BLaER1 treated with 17β-estradiol and CSF1 and Interleukin-3, amounts not matched to agents 10 nM and 100 nM (cell line): ENCODE measurements at regions not wholly inside any gene's neighbourhood (a gene's known extent, or its start where the extent isn't known, plus 50 kb on each side); places are given as distances from the start of the nearest gene placed in this dataset.
A peak's percentile ranks its signal among the peaks of the same experiment; 100 is the strongest.

Experiments
- H3K27ac ChIP-seq, 11 experiments: shearing (Covaris generic); formaldehyde crosslinking; 2 replicates each; pipeline ENCODE4 v1.8.1; 2022
- H3K27me3 ChIP-seq, 11 experiments: shearing (Covaris generic); formaldehyde crosslinking; 2 replicates each; pipeline ENCODE4 v1.8.1; 2022
- H3K36me3 ChIP-seq, 11 experiments: shearing (Covaris generic); formaldehyde crosslinking; 2 replicates each; pipeline ENCODE4 v1.8.1; 2022
- H3K4me1 ChIP-seq, 10 experiments: shearing (Covaris generic); formaldehyde crosslinking; 2 replicates each; pipeline ENCODE4 v1.8.1; 2022
- H3K4me2 ChIP-seq, 11 experiments: shearing (Covaris generic); formaldehyde crosslinking; 2 replicates each; pipeline ENCODE4 v1.8.1; 2022
- H3K4me3 ChIP-seq, 10 experiments: shearing (Covaris generic); formaldehyde crosslinking; 2 replicates each; pipeline ENCODE4 v1.8.1; 2022
- H3K9ac ChIP-seq, 11 experiments: shearing (Covaris generic); formaldehyde crosslinking; 2 replicates each; pipeline ENCODE4 v1.8.1; 2022
- H3K9me3 ChIP-seq, 11 experiments: shearing (Covaris generic); formaldehyde crosslinking; replicated peaks in 1 of 11; 2 replicates each; pipeline ENCODE4 v1.8.1; 2022
- H4K20me1 ChIP-seq, 11 experiments: shearing (Covaris generic); formaldehyde crosslinking; 2 replicates each; pipeline ENCODE4 v1.8.1; 2022
- Cebpa-rat ChIP-seq, 11 experiments: shearing (Covaris generic); IDR thresholded peaks; 2 replicates each; pipeline ENCODE4 v1.8.1; 2022

DNA sequence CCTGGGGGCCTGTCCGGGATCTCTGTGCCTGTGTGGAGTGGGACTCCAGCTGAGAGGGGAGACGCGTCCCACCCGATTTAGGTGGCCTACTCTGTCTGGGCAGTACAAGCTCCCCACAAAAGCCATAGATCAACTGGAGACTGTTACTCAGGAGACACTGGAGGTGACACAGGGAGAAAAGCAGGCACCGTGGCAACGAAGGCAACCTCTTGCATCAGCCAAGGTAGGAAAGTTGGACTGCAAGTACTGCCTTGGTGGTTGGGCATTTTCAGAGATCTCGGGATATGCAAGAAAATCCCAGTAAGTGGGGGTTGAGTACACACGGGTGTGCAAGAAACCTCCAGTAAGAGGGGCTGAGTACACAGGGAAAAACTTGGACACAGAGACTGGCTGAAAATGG is 1060.0 kb upstream of the MIR17HG start:
- no peak overlapping the region for H3K9ac ChIP-seq
- no peaks in the 10 kb centered on the region for H4K20me1 ChIP-seq
- no peaks in the 10 kb centered on the region for H3K36me3 ChIP-seq
- H3K27ac ChIP-seq = no peak overlapping the region
- no peak overlapping the region for H3K4me2 ChIP-seq
- no peaks in the 10 kb centered on the region for H3K27me3 ChIP-seq
- TF ChIP-seq Cebpa-rat (IDR thresholded peaks at IDR 0.05) = no peak
- no peaks in the 10 kb centered on the region for H3K4me1 ChIP-seq
- H3K4me3 ChIP-seq = no peak overlapping the region
- no peaks in the 10 kb centered on the region; a peak in 1 of 22 replicates for H3K9me3 ChIP-seq

DNA sequence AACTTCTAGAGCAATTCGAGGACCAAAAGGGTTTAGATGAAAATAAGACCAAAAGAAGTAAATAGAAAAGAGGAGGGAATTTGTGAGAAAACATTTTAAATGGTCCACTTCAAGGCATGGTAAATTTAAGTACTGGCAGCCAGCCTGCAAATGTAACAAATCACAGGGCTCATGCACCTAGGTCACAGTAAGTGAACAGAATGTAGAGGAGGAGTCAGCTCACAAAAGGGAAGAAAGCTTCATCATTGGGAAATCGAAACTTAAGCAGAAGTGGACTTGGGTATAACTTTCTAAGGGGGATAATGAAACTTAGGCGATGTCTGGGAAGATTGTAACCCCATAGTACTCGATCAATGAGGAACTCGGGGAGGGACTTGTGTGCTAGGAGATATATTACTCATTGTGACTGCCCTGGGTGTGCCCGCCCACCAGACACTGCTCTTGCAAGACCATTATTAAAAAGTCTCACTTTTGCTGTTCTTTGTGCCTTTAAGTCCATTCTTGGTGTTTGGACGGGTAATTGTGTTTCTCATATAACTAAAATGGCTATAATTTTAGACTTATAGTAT is 1053.6 kb upstream of the MIR17HG start:
- H3K36me3 ChIP-seq = no peaks in the 10 kb centered on the region
- TF ChIP-seq Cebpa-rat (IDR thresholded peaks at IDR 0.05) = no peak
- no peaks in the 10 kb centered on the region; a peak in 1 of 22 replicates for H3K9me3 ChIP-seq
- no peaks in the 10 kb centered on the region for H4K20me1 ChIP-seq
- no peaks in the 10 kb centered on the region for H3K27me3 ChIP-seq
- H3K9ac ChIP-seq = no peak overlapping the region
- H3K27ac ChIP-seq = no peak overlapping the region
- H3K4me3 ChIP-seq = no peak overlapping the region
- 0 out of 22 replicates have a peak overlapping the region, but pooled peaks of 1 of the 11 experiments have one; percentile 1 for H3K4me2 ChIP-seq
- H3K4me1 ChIP-seq = 0 out of 20 replicates have a peak, but pooled peaks cover 0 to 6% (median 0%) of the 10 kb centered on the region in 10 experiments

DNA sequence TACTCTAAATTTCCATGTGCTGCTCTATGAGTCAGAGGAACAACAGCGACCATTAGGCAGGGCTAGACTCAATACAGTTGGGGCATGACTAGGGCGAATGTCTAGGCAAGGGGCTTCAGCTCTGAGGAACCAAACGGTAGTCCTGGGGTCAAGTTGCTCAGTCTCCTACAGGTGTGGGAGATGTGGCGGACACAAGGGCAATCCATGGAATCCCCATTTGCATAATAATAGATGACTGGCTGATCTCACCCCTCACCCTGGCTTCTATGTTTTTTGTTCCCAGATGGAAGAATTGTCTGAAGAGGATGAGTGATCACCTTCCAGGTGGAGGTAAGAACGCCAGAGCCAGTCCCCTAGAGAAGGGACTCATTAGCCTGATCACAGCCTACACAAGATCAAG is 1048.2 kb upstream of the MIR17HG start:
- Histone ChIP-seq H3K27me3 (no peaks in the 10 kb centered on the region), H3K9ac (no peak overlapping the region), H3K36me3 (no peaks in the 10 kb centered on the region), H3K4me2 (no peak overlapping the region), H3K27ac (no peak overlapping the region), H4K20me1 (no peaks in the 10 kb centered on the region), H3K4me1 (peaks cover 0 to 6% (median 0%) of the 10 kb centered on the region in 10 experiments; a peak in 3 of 20 replicates), H3K9me3 (no peaks in the 10 kb centered on the region), H3K4me3 (no peak overlapping the region)
- TF ChIP-seq Cebpa-rat (IDR thresholded peaks at IDR 0.05) = no peak

DNA sequence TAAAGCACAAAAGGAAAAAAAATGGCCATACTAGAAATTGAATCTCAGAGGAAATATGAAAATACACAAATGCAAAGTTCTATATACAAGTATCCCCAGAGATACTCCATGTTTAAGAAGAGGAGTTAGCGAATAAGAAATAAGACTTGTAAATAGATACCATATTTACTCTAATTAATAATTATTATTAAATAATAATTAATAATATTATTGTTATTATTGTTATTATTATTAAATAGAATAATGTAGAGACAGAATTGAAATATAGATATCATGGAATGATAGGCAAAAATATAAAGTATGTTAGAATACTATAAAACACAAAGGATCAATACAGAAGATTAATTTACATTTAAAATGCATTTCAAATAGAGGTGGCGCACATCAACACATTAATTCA is 1047.5 kb upstream of the MIR17HG start:
- Histone ChIP-seq H3K9ac (no peak overlapping the region), H3K36me3 (no peaks in the 10 kb centered on the region), H4K20me1 (no peaks in the 10 kb centered on the region), H3K27ac (no peak overlapping the region), H3K27me3 (no peaks in the 10 kb centered on the region), H3K4me2 (no peak overlapping the region), H3K9me3 (no peaks in the 10 kb centered on the region), H3K4me1 (peaks cover 0 to 6% (median 0%) of the 10 kb centered on the region in 10 experiments; a peak in 3 of 20 replicates), H3K4me3 (no peak overlapping the region)
- TF ChIP-seq Cebpa-rat (IDR thresholded peaks at IDR 0.05) = no peak

DNA sequence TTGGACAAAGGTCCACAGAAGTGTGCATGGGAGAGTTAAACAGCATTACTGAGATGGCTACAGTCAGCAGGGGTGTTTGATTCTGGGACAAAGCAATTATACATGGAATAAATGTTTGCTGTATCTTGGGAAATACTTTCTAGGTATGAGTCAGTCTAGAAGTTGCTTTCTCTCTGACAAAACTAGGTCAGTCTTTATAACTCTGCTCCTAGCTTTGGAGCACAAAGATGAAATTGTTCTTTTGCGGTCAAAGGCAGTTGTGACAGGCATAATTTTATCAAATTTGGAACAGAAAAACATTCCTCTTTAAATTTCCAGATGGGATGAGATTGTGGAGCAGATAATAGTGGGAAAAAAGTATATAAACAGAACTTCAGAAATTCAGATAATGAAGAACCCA is 1045.4 kb upstream of the MIR17HG start:
- Histone ChIP-seq H3K36me3 (no peaks in the 10 kb centered on the region), H3K27me3 (no peaks in the 10 kb centered on the region), H3K9me3 (0 out of 22 replicates have a peak, but pooled peaks cover 0 to 2% (median 0%) of the 10 kb centered on the region in 11 experiments), H3K9ac (no peak overlapping the region), H3K27ac (no peak overlapping the region), H3K4me1 (peaks cover 0 to 6% (median 0%) of the 10 kb centered on the region in 10 experiments; a peak in 3 of 20 replicates), H4K20me1 (no peaks in the 10 kb centered on the region), H3K4me2 (no peak overlapping the region; a peak in 1 of 22 replicates), H3K4me3 (no peak overlapping the region)
- no peak for TF ChIP-seq Cebpa-rat (IDR thresholded peaks at IDR 0.05)

DNA sequence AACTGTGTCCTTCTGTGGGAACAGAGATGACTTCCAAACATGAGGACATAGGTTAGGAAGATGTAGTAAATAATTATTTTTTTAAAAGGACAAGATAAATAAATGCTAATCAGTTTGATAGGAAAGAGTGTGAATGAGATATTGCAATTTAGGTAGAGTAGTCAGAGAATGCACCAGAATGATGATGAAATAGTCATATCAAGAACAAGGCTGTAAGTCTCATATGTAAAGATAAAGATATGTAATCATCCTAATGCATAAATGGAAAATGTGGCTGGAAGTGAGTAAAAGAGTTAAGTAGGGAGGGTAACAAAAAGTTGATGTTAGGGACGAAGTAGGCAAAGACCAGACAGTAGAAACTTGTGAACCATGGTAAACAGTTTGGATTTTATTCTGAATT is 1041.7 kb upstream of the MIR17HG start:
- Histone ChIP-seq H4K20me1 (no peaks in the 10 kb centered on the region), H3K4me2 (no peak overlapping the region), H3K9me3 (0 out of 22 replicates have a peak, but pooled peaks cover 0 to 3% (median 0%) of the 10 kb centered on the region in 11 experiments), H3K36me3 (no peaks in the 10 kb centered on the region), H3K4me3 (no peak overlapping the region), H3K27me3 (no peaks in the 10 kb centered on the region), H3K27ac (no peak overlapping the region), H3K9ac (no peak overlapping the region), H3K4me1 (peaks cover 0 to 6% (median 0%) of the 10 kb centered on the region in 10 experiments; a peak in 3 of 20 replicates)
- no peak for TF ChIP-seq Cebpa-rat (IDR thresholded peaks at IDR 0.05)

DNA sequence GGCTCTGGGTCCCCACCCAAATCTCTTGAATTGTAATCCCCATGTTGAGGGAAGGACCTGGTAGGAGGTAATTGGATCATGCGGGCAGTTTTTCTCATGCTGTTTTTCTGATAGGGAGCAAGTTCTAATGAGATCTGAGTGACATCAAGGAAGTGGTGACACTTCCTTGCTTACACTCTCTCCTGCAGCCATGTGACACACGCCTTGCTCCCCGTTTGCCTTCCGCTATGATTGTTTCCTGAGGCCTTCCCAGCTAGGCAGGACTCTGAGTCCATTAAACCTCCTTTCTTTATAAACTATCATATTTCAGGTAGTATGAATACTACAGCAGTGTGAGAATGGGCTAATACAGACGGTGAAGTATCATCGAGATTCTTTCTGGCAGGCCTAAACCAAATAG is 1040.4 kb upstream of the MIR17HG start:
- no peak overlapping the region for H3K9ac ChIP-seq
- H3K36me3 ChIP-seq = no peaks in the 10 kb centered on the region
- no peak for TF ChIP-seq Cebpa-rat (IDR thresholded peaks at IDR 0.05)
- H3K4me1 ChIP-seq = peaks cover 0 to 6% (median 0%) of the 10 kb centered on the region in 10 experiments; a peak in 3 of 20 replicates
- H4K20me1 ChIP-seq = no peaks in the 10 kb centered on the region
- no peak overlapping the region for H3K4me3 ChIP-seq
- H3K27ac ChIP-seq = no peak overlapping the region
- no peaks in the 10 kb centered on the region for H3K27me3 ChIP-seq
- no peak overlapping the region for H3K4me2 ChIP-seq
- H3K9me3 ChIP-seq = 0 out of 22 replicates have a peak, but pooled peaks cover 0 to 3% (median 0%) of the 10 kb centered on the region in 11 experiments

DNA sequence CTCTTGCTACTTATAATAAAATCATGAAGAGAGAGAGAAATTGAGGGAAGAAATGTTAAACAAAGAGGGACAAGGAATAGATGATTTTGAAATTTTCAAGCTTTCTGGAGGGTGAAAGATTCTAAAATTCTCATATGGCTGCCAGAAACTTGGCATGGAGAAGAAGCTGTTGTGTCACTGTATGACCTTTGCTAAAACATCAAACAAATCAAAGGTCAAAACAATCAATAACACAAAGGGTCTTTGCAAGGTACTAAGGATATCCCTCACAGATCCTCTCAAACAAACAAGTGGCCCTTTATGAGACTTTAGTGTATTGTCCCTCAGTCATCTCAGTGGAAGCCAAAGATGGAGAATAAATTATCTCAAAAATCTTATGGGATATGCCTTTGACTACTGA is 1039.2 kb upstream of the MIR17HG start:
- H3K4me3 ChIP-seq = no peak overlapping the region
- peaks cover 0 to 6% (median 0%) of the 10 kb centered on the region in 10 experiments; a peak in 2 of 20 replicates for H3K4me1 ChIP-seq
- TF ChIP-seq Cebpa-rat (IDR thresholded peaks at IDR 0.05) = no peak

DNA sequence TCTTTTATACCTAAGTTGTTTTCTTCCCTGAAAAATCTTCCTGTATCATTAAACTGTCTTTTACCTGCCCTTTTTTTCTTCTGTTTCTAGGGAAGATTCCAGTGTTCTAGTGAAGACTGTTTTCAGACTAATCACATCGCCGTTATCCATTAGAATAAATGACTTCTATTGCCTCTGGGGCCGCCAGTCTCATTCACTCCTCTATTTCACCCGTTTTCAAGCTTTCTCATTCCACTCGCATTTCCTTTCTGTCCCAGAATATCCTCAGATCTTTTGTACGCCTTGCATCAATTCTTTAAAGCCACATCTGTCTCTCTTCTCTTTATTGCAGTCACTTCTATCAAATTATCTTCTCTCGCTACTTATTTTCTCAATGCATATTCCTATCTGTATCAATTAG is 1035.6 kb upstream of the MIR17HG start:
- H4K20me1 ChIP-seq = no peaks in the 10 kb centered on the region
- no peak overlapping the region for H3K4me3 ChIP-seq
- H3K27me3 ChIP-seq = no peaks in the 10 kb centered on the region
- no peak for TF ChIP-seq Cebpa-rat (IDR thresholded peaks at IDR 0.05)
- no peak overlapping the region for H3K4me2 ChIP-seq
- H3K27ac ChIP-seq = no peak overlapping the region
- H3K4me1 ChIP-seq = no peaks in the 10 kb centered on the region
- H3K9me3 ChIP-seq = 0 out of 22 replicates have a peak, but pooled peaks cover 0 to 3% (median 0%) of the 10 kb centered on the region in 11 experiments
- H3K36me3 ChIP-seq = no peaks in the 10 kb centered on the region
- no peak overlapping the region for H3K9ac ChIP-seq

More for the DNA sequence above, 1039.2 kb upstream of the MIR17HG start:
- Histone ChIP-seq H3K27ac (no peak overlapping the region), H4K20me1 (no peaks in the 10 kb centered on the region), H3K36me3 (no peaks in the 10 kb centered on the region), H3K9ac (no peak overlapping the region), H3K4me2 (no peak overlapping the region), H3K9me3 (0 out of 22 replicates have a peak, but pooled peaks cover 0 to 3% (median 0%) of the 10 kb centered on the region in 11 experiments), H3K27me3 (no peaks in the 10 kb centered on the region)

DNA sequence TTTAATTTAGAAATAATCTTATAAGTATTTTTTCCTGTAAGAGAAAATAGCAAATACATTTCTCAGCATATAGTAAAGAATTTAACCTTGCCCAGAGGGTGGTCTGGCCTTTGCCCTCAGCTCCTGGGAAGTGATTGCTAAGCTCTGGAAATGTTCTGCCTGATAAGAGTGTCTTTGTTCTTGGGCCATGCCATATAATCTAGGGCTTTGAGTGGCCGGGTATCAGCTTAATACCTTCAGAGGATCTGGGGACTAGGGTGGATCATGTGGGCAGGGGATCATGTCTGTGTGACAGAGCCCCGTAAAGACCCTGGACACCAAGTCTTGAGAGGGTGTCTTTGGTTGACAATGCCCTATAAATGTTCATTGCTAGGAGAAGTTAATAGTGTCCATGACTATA is 1032.4 kb upstream of the MIR17HG start:
- H3K9ac ChIP-seq = no peak overlapping the region
- no peaks in the 10 kb centered on the region for H4K20me1 ChIP-seq
- no peak overlapping the region for H3K4me2 ChIP-seq
- no peaks in the 10 kb centered on the region for H3K27me3 ChIP-seq
- H3K4me1 ChIP-seq = no peaks in the 10 kb centered on the region
- no peaks in the 10 kb centered on the region for H3K9me3 ChIP-seq
- TF ChIP-seq Cebpa-rat (IDR thresholded peaks at IDR 0.05) = no peak
- H3K27ac ChIP-seq = no peak overlapping the region
- no peak overlapping the region for H3K4me3 ChIP-seq
- no peaks in the 10 kb centered on the region for H3K36me3 ChIP-seq
